ENCODE measurements at regions not wholly inside any gene's neighbourhood (a gene's known extent, or its start where the extent isn't known, plus 50 kb on each side); places are given as distances from the start of the nearest gene placed in this dataset.

DNA sequence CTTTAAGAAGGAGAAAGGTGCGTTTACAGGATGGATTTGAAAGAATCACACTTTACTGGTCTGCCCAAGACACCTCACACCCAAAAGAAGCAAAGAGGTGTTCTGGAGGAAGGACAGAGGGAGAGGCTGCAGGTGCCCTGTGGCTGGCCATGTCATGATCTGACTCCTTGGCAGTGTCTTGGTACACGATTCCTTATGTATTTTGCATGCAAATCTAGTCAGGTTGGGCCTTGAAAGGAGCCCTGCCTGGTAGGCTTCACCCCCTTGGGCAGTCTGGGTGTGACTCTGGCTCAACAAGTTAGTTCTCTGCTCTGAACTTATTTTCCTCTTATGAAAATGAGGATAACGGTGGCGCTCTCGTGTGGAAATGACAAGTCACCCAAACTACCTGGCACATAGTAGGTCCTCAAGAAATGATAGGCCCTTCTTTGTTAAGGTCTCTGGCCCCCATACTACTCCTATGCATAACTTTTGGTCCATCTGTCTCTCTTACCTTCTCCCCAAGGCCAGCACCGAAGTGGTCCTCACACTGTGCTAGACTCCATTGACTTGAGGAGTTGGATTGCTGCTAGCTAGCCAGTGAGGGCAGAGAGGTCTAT is 212.5 kb downstream of the SEMA6A start:
- DNase-seq (ENCODE audit: low spot score), result no peak

DNA sequence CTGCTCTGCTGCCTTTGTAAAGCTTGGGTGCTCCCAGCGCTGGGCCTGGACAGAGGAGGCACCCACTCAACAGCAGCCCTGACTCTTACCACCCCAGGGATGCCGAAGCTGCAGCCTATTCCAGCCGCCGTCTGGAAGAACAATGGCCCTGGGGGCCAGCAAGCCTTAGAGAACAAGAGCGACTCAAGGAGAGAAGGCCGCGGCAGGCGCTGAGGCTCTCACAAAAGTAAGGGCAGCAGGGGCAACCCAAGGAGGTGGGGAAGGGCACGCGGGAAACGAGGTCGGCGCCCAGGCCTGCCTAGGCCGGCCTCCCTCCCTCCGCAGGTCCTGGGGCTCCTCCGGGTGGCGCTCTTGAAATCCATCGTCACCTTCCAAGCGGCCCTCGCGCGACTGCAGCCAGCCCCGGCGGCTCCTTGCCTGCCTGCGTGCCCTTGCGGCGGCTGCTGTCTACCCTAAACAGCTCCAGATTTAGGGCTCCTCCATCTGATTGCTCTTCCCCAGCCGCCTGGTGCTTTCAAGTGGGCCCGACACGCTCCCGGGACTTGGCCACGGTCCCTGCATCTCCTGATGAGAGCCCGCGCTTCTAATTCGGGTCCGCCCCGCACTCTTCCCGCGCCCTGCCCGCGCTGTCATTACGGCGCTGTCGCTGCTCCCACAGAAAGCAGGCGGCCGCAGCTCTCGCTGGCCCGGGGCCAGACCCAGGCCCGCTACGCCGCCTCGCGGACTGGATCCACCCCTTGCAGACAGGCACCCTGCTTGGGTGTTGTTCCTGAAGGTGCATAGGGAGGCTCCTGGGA is 213.3 kb downstream of the SEMA6A start:
- DNase-seq (ENCODE audit: low spot score), result no peak

DNA sequence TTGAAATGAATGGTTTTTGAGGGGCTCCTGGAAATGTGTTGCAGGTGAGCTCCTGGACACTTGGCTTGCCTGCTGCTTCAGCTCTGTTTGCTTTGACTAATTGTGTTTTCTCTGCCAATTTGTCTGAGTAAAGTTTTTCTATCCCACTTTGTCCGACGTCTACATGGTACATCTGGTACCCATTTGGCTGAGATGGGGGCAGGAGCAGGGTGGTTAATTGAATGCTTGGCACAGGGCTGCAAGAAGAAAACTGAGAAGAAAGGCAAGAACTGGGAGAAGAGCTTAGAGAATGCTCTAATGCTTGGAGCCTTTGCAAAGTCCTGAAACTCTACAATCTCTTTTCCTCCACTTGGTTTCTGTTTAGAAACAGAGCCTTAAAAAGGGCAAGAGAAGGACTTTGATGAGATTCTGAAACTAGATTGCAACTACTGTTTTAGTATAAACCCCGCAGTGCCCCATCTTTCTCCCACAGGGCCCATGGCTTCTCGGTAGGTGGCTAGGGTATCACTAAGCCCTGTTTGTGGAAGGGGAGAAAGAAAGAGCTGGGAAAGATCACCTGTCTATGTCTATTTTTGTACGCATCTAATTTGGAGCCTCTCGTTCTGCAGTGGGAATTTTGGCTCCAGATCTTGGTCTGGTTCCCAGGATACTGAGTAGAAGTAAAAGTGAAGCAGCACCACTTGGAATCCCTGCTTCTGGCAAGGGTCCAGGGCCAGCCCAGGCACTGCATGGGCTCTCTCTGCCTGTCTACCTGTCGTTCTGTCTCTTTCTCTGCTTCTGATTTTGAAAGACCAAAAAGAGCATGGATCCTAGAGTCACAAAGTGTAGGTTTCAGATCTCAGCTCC is 214.4 kb downstream of the SEMA6A start:
- no peak for DNase-seq (ENCODE audit: low spot score)

DNA sequence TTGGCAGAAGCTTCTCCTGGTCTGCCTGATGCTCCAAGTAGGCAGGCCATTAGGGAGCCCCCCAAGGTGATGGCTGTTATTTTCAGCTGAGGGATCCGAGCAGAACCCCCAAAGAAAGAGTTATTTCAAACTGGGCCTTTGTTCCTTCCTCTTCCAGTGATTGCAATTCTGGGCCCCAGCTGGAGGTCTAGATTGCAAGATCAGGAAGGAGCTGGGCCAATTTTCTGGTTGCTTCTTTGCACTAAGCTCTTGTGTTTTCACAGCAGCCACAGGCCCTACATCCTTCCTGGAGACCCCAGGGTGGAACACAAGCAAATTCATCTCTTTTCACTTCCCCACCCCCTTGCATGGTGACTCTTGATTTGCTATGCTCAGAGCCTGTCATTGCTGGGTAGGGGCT is 215.0 kb downstream of the SEMA6A start:
- no peak for DNase-seq (ENCODE audit: low spot score)

DNA sequence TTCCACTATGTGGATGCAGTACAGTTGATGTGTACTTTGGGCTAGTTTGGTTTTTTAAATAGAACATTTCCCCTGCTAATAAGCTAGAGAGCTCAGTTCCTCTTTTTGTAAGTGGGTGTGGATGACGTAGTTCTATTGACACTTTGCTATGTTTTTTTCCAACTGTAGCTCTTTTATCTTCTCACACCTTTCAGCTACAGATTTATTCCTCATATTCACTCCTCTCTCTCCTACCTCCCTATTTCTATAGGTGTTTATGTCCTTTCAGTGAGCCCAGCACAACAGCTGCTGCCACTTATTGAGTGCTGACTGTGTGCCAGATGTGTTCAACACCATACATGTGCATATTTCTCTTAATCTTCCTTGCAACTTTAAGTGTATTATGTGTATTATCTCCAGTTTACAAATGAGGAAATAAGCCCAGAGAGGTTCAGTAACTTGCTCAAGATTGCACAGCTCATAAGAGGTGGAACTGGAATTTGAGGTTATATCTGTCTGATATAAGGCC is 215.7 kb downstream of the SEMA6A start:
- DNase-seq (ENCODE audit: low spot score), result no peak

DNA sequence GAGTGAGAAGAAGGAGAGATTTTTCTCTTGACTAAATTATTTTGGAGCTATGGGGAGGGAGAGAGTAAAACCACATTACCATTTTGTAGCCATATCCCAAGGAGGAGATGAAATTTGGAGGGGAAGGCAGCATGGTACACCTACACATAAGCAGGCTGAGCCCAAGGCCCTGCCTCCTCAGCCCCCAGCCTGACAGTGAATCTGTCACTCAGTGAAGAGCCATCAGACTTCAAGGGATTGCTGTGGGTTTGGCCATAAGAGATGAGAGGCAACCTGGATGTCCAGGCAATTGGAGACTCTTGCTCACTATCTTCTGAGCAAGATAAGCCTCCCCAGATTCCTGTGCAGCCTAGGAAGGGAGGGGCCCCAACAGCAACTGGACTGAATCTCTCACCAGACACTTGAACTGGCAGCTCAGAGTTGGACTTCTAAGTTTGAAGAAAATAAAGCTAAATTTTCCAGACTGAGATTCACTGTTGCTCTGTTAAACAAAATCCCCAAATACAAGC is 216.6 kb downstream of the SEMA6A start:
- no peak for DNase-seq (ENCODE audit: low spot score)

DNA sequence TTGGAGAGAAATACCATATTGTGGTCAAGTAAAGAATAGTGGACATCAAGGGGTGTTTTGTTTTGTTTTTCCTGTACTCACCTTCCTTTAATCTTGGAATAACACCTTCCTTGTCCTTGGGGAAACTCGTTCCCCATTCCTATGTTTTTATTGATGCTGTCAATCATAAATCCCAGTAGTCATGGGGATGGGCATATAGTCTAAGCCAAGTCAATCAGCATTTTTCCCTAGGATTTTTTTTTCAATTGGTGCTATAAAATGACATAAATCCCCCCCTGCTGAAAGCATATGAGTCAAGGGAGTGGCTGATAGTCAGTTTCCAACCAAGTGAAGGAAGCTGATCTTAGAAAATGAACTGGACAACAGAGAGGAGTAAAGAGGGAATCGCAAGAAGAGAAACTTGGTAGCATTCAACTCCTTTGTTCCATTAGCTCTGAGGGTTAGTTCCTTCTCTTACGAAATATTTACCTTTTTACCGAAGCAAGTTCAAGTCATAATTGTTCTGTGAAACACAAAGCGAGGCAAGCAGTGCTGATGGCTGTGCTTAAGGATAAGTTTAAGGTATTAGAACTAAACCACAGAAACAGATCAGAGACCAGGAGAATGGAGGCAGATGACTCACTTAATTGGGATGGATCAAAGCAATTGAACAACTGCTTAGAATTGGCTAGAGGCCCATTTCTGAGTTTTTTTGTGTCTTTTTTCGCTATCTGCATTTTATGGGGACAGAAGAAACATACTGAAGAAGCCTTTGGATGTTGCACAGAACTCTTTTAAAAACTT is 218.6 kb downstream of the SEMA6A start:
- peak; percentile 4 for DNase-seq (ENCODE audit: low spot score)

DNA sequence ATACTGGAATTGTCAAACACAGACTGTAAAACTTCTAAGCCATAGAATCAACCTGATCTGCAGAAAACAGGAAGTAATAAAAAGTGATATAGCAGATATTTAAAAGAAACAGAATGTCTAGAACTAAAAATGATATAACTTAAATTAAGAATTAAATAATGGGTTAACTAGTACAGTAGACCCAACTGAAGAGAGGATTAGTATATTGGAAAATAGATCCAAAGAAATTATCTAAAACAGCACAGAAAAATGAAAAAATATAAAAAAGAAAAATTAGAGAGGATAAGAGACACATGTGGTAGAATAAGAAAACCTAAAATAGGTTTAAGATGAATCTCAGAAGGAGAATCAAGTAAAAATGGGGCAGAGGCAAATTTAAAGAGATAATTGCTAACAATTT is 219.9 kb downstream of the SEMA6A start:
- no peak for DNase-seq (ENCODE audit: low spot score)

DNA sequence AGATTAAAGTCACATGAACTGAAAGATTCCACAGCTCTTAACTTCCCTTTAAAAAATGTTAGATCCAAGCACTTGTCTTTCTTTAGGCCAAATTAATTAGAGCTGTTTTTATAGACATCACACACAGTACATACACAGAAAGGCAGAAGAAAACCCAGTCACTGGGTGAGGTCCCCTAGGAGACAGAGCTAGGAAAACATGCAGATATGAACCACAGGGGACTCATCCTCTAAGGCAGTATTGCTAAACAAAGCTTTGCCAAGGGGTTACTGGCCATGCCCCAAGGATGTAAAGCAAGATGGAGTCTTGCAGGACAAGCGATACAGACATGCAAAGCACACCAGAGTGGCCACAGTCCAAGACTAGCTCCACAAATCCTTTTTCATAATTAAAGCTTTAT is 227.0 kb downstream of the SEMA6A start:
- DNase-seq (ENCODE audit: low spot score), result no peak

DNA sequence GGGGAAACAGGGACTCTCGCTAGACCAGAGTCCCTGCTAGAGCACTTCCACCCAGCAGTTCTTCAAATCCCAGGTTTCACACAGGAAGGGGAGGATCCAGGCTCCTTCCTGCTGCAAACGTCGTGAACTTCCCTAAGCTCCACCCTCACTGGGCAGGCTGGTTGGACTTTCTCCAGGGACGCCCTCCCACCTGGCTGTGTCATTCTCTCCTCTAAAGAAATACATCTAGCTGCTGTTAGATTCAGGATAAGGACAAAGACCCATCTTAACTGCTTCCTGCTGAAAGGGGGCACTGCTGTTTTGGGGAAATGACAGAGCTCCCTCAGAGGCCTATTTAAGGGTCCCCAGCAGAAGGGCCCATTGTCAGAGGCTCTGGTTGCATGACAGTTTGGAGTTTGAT is 230.7 kb downstream of the SEMA6A start:
- DNase-seq (ENCODE audit: low spot score), result no peak

Measured in COLO829 (cell line).